ENCODE measurements at regions not wholly inside any gene's neighbourhood (a gene's known extent, or its start where the extent isn't known, plus 50 kb on each side); places are given as distances from the start of the nearest gene placed in this dataset.

- TF ChIP-seq EZH2 (IDR thresholded peaks at IDR 0.05; ENCODE audit: borderline replicate concordance, low read length), result no peak
- TF ChIP-seq, protein P1, sequence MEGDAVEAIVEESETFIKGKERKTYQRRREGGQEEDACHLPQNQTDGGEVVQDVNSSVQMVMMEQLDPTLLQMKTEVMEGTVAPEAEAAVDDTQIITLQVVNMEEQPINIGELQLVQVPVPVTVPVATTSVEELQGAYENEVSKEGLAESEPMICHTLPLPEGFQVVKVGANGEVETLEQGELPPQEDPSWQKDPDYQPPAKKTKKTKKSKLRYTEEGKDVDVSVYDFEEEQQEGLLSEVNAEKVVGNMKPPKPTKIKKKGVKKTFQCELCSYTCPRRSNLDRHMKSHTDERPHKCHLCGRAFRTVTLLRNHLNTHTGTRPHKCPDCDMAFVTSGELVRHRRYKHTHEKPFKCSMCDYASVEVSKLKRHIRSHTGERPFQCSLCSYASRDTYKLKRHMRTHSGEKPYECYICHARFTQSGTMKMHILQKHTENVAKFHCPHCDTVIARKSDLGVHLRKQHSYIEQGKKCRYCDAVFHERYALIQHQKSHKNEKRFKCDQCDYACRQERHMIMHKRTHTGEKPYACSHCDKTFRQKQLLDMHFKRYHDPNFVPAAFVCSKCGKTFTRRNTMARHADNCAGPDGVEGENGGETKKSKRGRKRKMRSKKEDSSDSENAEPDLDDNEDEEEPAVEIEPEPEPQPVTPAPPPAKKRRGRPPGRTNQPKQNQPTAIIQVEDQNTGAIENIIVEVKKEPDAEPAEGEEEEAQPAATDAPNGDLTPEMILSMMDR (IDR thresholded peaks at IDR 0.05; ENCODE audit: low read length), result no peak
- H3K79me2 ChIP-seq (ENCODE audit: insufficient read depth, low read length), result no peaks in the 10 kb centered on the region
- no peaks in the 10 kb centered on the region for H3K9me3 ChIP-seq (ENCODE audit: low read length)
- H3K9ac ChIP-seq (ENCODE audit: low read length), result no peak overlapping the region
- H3K9me2 ChIP-seq (ENCODE audit: low read depth, low read length), result no peaks in the 10 kb centered on the region
- no peak overlapping the region for H3K4me3 ChIP-seq (ENCODE audit: low read depth, low read length, poor library complexity, severe bottlenecking)
- H3K27ac ChIP-seq (ENCODE audit: low read depth, low read length, poor library complexity, severe bottlenecking), result no peak overlapping the region
- no peaks in the 10 kb centered on the region for H3K36me3 ChIP-seq (ENCODE audit: insufficient read depth, low read length)
- no peak overlapping the region for H3K4me2 ChIP-seq (ENCODE audit: low read length)
- H3K4me1 ChIP-seq (ENCODE audit: insufficient read depth, low read length, severe bottlenecking), result no peaks in the 10 kb centered on the region
- H4K20me1 ChIP-seq (ENCODE audit: insufficient read depth, low read length), result no peaks in the 10 kb centered on the region
- no peak overlapping the region for H2AFZ ChIP-seq (ENCODE audit: low read length)
- no peaks in the 10 kb centered on the region for H3K27me3 ChIP-seq (ENCODE audit: insufficient read depth, low read length)
- no peaks in the 10 kb centered on the region for H3F3A ChIP-seq (ENCODE audit: insufficient read depth, low read length)
These were observed 460.8 kb downstream of the MTRR start for GRCh38 chr5:8329773-8330172.

DNA sequence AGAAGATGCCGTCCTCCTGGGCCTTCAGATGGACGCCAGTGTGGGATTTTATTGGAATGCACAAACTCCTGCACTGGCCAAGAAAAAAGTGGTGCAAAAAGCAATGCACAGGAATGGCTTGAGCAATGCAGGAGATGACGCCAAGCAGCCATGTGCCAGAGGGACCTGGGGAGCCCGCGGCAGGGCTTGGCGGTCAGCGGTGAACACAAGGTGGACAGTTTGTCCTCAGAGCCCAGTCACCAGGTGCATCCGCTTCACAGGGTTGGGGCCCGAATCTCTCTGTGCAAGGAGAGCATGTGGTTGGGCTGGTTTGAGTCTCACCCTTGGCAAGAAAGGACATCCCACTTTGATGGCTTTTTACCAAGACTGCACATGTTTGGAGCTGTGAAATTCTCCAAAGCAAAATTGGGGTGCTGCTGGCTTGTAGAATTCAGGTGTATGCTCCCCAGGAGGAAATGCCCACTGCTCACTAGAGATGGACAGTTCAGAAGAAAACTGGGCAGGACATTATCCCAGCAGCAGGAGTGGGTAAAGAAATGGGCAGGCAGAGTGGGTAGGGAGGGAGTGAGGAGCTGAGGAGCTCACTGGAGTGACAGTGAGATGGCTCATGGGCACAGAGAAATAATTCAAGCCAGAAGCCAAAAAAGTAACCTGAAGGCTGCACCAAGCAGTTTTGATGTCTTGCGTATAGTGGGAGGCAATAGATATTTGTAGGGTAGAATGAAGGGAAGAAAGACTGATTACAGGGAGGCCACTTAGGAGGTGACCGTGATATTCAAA is 463.9 kb downstream of the MTRR start:
- Histone ChIP-seq H4K20me1 (ENCODE audit: insufficient read depth, low read length) (no peaks in the 10 kb centered on the region), H3F3A (ENCODE audit: insufficient read depth, low read length) (no peaks in the 10 kb centered on the region), H3K27ac (ENCODE audit: low read depth, low read length, poor library complexity, severe bottlenecking) (no peak overlapping the region), H3K4me2 (ENCODE audit: low read length) (no peak overlapping the region), H3K9me2 (ENCODE audit: low read depth, low read length) (no peaks in the 10 kb centered on the region), H3K4me1 (ENCODE audit: insufficient read depth, low read length, severe bottlenecking) (no peaks in the 10 kb centered on the region), H3K9me3 (ENCODE audit: low read length) (no peaks in the 10 kb centered on the region), H3K36me3 (ENCODE audit: insufficient read depth, low read length) (no peaks in the 10 kb centered on the region), H3K9ac (ENCODE audit: low read length) (no peak overlapping the region), H3K4me3 (ENCODE audit: low read depth, low read length, poor library complexity, severe bottlenecking) (no peak overlapping the region), H3K27me3 (ENCODE audit: insufficient read depth, low read length) (no peaks in the 10 kb centered on the region), H3K79me2 (ENCODE audit: insufficient read depth, low read length) (no peaks in the 10 kb centered on the region), H2AFZ (ENCODE audit: low read length) (no peak overlapping the region)
- TF ChIP-seq EZH2 (IDR thresholded peaks at IDR 0.05; ENCODE audit: borderline replicate concordance, low read length), result no peak
- TF ChIP-seq, protein P1 (IDR thresholded peaks at IDR 0.05; ENCODE audit: low read length), result no peak

DNA sequence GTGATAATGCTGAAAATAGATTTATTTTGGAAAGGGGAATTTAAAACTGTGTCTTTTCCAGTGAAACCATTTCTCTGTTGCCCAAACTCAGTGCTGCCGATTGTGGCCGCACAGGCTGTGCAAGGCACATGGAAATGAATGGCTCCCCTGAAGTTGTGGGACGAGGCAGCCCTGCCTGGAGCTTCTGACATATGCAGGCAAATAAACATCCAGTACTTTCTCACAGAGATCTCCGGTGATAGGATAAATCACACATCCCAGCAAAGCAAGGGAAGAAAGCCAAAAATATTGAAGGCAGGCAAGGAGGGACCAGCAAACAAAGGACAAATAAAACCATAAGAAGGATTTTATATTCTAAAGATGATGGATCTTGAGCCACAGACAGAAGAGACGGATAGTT is 464.5 kb downstream of the MTRR start:
- H3K27me3 ChIP-seq (ENCODE audit: insufficient read depth, low read length), result no peaks in the 10 kb centered on the region
- no peak overlapping the region for H3K4me2 ChIP-seq (ENCODE audit: low read length)
- H3K4me3 ChIP-seq (ENCODE audit: low read depth, low read length, poor library complexity, severe bottlenecking), result no peak overlapping the region
- TF ChIP-seq, protein P1 (IDR thresholded peaks at IDR 0.05; ENCODE audit: low read length), result no peak
- TF ChIP-seq EZH2 (IDR thresholded peaks at IDR 0.05; ENCODE audit: borderline replicate concordance, low read length), result no peak
- no peak overlapping the region for H3K9ac ChIP-seq (ENCODE audit: low read length)
- H3K9me3 ChIP-seq (ENCODE audit: low read length), result no peaks in the 10 kb centered on the region
- H2AFZ ChIP-seq (ENCODE audit: low read length), result no peak overlapping the region
- H4K20me1 ChIP-seq (ENCODE audit: insufficient read depth, low read length), result no peaks in the 10 kb centered on the region
- no peak overlapping the region for H3K27ac ChIP-seq (ENCODE audit: low read depth, low read length, poor library complexity, severe bottlenecking)
- H3K4me1 ChIP-seq (ENCODE audit: insufficient read depth, low read length, severe bottlenecking), result no peaks in the 10 kb centered on the region
- no peaks in the 10 kb centered on the region for H3K79me2 ChIP-seq (ENCODE audit: insufficient read depth, low read length)
- H3F3A ChIP-seq (ENCODE audit: insufficient read depth, low read length), result no peaks in the 10 kb centered on the region
- H3K36me3 ChIP-seq (ENCODE audit: insufficient read depth, low read length), result no peaks in the 10 kb centered on the region
- H3K9me2 ChIP-seq (ENCODE audit: low read depth, low read length), result no peaks in the 10 kb centered on the region

Data from OCI-LY1 (cell line).